OCI-LY1 (cell line): ENCODE measurements at regions not wholly inside any gene's neighbourhood (a gene's known extent, or its start where the extent isn't known, plus 50 kb on each side); places are given as distances from the start of the nearest gene placed in this dataset.

ENCODE experiments used
- H2AFZ ChIP-seq: fragments of 200-600 bp; sonication (generic), shearing (Covaris generic); 2 replicates; pipeline ENCODE4 v1.6.0; 2014; ENCODE audit warnings: antibody characterized with exemption, mild to moderate bottlenecking, low read length
- H3F3A ChIP-seq: fragments of 200-600 bp; sonication (generic), shearing (Covaris generic); 2 replicates; pipeline ENCODE4 v1.6.0; 2014; ENCODE audit warnings: mild to moderate bottlenecking, antibody characterized with exemption, low read length, moderate library complexity; ENCODE audit not compliant: insufficient read depth
- H3K27ac ChIP-seq: fragments of 200-600 bp; sonication (generic); 2 replicates; pipeline ENCODE4 v1.5.1; 2014; ENCODE audit warnings: low read length, mixed run types, mild to moderate bottlenecking, low read depth; ENCODE audit not compliant: poor library complexity, severe bottlenecking
- H3K27me3 ChIP-seq: fragments of 200-600 bp; sonication (generic); 2 replicates; pipeline ENCODE4 v1.6.0; 2014; ENCODE audit warnings: antibody characterized with exemption, mild to moderate bottlenecking, low read length, moderate library complexity; ENCODE audit not compliant: insufficient read depth
- H3K36me3 ChIP-seq: fragments of 200-600 bp; sonication (generic); 2 replicates; pipeline ENCODE4 v1.6.1; 2014; ENCODE audit warnings: mild to moderate bottlenecking, antibody characterized with exemption, low read length, moderate library complexity, mixed read lengths; ENCODE audit not compliant: insufficient read depth
- H3K4me1 ChIP-seq: fragments of 200-600 bp; sonication (generic); 2 replicates; pipeline ENCODE4 v1.5.1; 2014; ENCODE audit warnings: mild to moderate bottlenecking, low read length, moderate library complexity; ENCODE audit not compliant: insufficient read depth, severe bottlenecking
- H3K4me2 ChIP-seq: fragments of 200-600 bp; sonication (generic), shearing (Covaris generic); 2 replicates; pipeline ENCODE4 v1.6.1; 2014; ENCODE audit warnings: low read length
- H3K4me3 ChIP-seq: fragments of 200-600 bp; sonication (generic); 2 replicates; pipeline ENCODE4 v1.5.1; 2014; ENCODE audit warnings: low read length, low read depth, mild to moderate bottlenecking, mixed read lengths; ENCODE audit not compliant: poor library complexity, severe bottlenecking
- H3K79me2 ChIP-seq: fragments of 200-600 bp; shearing (Covaris generic); 2 replicates; pipeline ENCODE4 v1.6.1; 2016; ENCODE audit warnings: mixed run types, low read length, mixed read lengths; ENCODE audit not compliant: insufficient read depth
- H3K9ac ChIP-seq: fragments of 200-600 bp; sonication (generic), shearing (Covaris generic); 2 replicates; pipeline ENCODE4 v1.6.1; 2014; ENCODE audit warnings: mild to moderate bottlenecking, low read length, mixed read lengths
- H3K9me2 ChIP-seq: fragments of 200-600 bp; sonication (generic), shearing (Covaris generic); 2 replicates; pipeline ENCODE4 v1.6.1; 2014; ENCODE audit warnings: low read depth, mild to moderate bottlenecking, low read length, mixed read lengths
- H3K9me3 ChIP-seq: fragments of 200-600 bp; shearing (Covaris generic); 2 replicates; pipeline ENCODE4 v1.6.1; 2014; ENCODE audit warnings: low read length, mixed read lengths
- H4K20me1 ChIP-seq: fragments of 200-600 bp; sonication (generic), shearing (Covaris generic); 2 replicates; pipeline ENCODE4 v1.6.0; 2016; ENCODE audit warnings: mild to moderate bottlenecking, low read length; ENCODE audit not compliant: insufficient read depth
- CTCF ChIP-seq: fragments of 200-600 bp; sonication (generic), shearing (Covaris generic); IDR thresholded peaks from 2 replicates; pipeline ENCODE4 v1.5.1; 2017; ENCODE audit warnings: mild to moderate bottlenecking, antibody characterized with exemption, low read length, moderate library complexity, mixed read lengths
- EZH2 ChIP-seq: fragments of 200-600 bp; sonication (generic), shearing (Covaris generic); IDR thresholded peaks from 2 replicates; pipeline ENCODE4 v1.8.0; 2017; ENCODE audit warnings: borderline replicate concordance, mixed run types, mild to moderate bottlenecking, antibody characterized with exemption, low read length, moderate library complexity, mixed read lengths

DNA sequence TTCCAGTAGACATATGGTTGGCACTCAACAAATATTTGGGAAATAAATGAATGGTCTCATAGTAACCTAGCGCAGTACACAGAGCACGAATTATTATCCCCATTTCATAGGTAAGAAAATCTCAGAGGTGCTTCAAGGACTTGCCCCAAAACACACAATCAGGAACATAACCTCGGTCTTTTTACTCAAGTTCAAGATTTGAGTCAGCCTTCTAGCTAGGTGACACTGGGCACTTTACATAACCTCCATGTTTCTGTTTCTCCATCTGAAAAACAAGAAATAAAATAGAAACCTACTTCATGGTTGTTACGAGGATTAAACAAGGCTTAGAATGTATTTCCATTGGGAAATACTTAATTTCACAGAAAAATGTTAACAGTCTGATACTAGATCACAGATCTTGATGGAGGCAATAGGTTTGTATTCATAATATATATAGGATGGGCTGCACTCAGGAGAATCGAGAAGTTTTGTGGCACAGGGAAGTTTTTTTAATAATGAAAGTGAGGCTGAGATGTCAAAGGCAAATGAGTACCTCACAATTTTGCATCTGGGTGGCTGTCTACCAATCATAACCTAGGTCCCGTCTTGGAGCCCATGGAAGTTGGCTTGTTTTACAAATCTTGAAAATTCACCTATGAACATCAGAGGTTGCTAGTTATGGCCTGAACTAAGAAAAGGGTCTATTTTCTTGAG, 147.4 kb upstream of the ZC3H12C start:
- no peak overlapping the region for H3K27ac ChIP-seq
- H3K9ac ChIP-seq: no peak overlapping the region
- peak overlapping the region; percentile 9 for H3K4me3 ChIP-seq

DNA sequence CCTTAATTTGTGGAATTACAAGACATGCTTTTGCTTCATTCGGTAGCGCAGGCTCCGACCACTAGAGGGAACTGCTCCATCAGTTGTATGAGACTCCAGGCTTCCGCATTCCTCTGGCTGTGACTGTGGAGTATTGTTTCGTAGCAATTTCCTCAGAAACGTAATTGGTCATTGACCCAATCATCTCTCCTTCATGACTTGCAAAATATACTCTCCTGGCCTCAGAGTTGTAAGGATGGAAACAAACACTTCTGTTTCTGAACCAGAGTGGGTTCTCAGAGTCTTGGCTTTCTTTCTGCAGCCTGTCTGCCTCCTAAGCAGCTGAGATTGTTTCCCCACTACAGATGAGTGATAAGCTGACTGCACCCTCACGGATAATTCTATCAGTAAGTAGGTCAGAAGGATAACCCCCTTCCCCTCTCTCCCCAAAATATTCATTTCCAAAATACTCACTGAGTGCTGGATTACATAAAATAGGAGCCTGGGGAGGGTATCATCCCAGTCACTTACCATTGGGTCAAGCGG, 146.8 kb upstream of the ZC3H12C start:
- H3K79me2 ChIP-seq: no peaks in the 10 kb centered on the region

More for the DNA sequence above, 147.4 kb upstream of the ZC3H12C start:
- Histone ChIP-seq H3K9me3 (no peaks in the 10 kb centered on the region; the same call in 1 of the 2 replicates), H3K36me3 (no peaks in the 10 kb centered on the region), H3K4me1 (peaks cover 11% of the 10 kb centered on the region), H3K27me3 (no peaks in the 10 kb centered on the region; the same call in 1 of the 2 replicates), H3F3A (no peaks in the 10 kb centered on the region), H3K79me2 (no peaks in the 10 kb centered on the region), H2AFZ (no peak overlapping the region), H3K9me2 (no peaks in the 10 kb centered on the region), H4K20me1 (no peaks in the 10 kb centered on the region), H3K4me2 (peak overlapping the region; percentile 47)
- TF ChIP-seq CTCF: no peak
- TF ChIP-seq EZH2: no peak

DNA sequence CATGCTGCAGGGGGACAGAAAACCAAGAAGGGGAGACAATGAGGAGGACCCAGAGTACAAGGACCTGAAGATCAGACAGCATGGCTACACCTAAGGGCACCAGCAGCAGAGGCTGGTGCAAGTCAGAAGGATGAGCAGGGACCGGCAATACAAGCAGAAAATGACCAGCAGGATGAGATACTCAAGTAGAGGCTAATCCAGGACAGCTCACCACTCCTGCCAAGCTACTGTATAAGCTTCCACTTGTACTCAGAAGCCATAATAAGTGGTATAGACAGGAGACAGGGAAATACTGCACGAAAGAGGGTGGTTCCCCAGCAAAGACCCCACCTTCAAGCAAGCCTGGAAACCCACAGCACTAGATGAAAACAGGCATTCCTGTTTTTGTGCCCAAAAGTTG, 138.7 kb upstream of the ZC3H12C start:
- Histone ChIP-seq H3K36me3 (no peaks in the 10 kb centered on the region), H3F3A (no peaks in the 10 kb centered on the region), H3K79me2 (no peaks in the 10 kb centered on the region), H3K27me3 (no peaks in the 10 kb centered on the region; the same call in 1 of the 2 replicates), H3K27ac (no peak overlapping the region), H2AFZ (no peak overlapping the region), H3K9me3 (no peaks in the 10 kb centered on the region; the same call in 1 of the 2 replicates), H3K9ac (no peak overlapping the region), H4K20me1 (no peaks in the 10 kb centered on the region), H3K4me3 (no peak overlapping the region), H3K9me2 (no peaks in the 10 kb centered on the region), H3K4me1 (no peaks in the 10 kb centered on the region), H3K4me2 (no peak overlapping the region)
- TF ChIP-seq CTCF (no peak), EZH2 (no peak)

More for the DNA sequence above, 146.8 kb upstream of the ZC3H12C start:
- no peaks in the 10 kb centered on the region for H4K20me1 ChIP-seq
- H3K9me2 ChIP-seq: no peaks in the 10 kb centered on the region
- no peaks in the 10 kb centered on the region for H3F3A ChIP-seq
- H3K4me1 ChIP-seq: peaks cover 11% of the 10 kb centered on the region
- no peak overlapping the region for H3K27ac ChIP-seq
- peak overlapping the region; percentile 47 for H3K4me2 ChIP-seq
- no peaks in the 10 kb centered on the region; the same call in 1 of the 2 replicates for H3K9me3 ChIP-seq
- no peak overlapping the region for H3K9ac ChIP-seq
- no peak overlapping the region for H2AFZ ChIP-seq
- TF ChIP-seq CTCF (peak; percentile 100), EZH2 (no peak)
- H3K36me3 ChIP-seq: no peaks in the 10 kb centered on the region
- peak overlapping the region; percentile 9 for H3K4me3 ChIP-seq
- no peaks in the 10 kb centered on the region; the same call in 1 of the 2 replicates for H3K27me3 ChIP-seq
